GM10266 (cell line): ENCODE measurements at regions not wholly inside any gene's neighbourhood (a gene's known extent, or its start where the extent isn't known, plus 50 kb on each side); places are given as distances from the start of the nearest gene placed in this dataset.
A peak's percentile ranks its signal among the peaks of the same experiment; 100 is the strongest.

ENCODE experiments used
- DNase-seq: peaks from one replicate; pipeline ENCODE4 v3.0.0; 2012; ENCODE audit errors: extremely low spot score
- CTCF ChIP-seq: IDR thresholded peaks from 2 replicates; pipeline ENCODE4 v1.5.1; 2012; ENCODE audit warnings: mild to moderate bottlenecking, low read depth; ENCODE audit not compliant: control insufficient read depth, insufficient read depth; ENCODE audit errors: missing control alignments

- TF ChIP-seq CTCF = no peak
These were observed 291.9 kb downstream of the IGSF11 start for GRCh38 chr3:118742760-118743159.

GRCh38 chr3:118744186-118744585 is 290.5 kb downstream of the IGSF11 start:
- no peak for TF ChIP-seq CTCF
- DNase-seq = no peak

More at GRCh38 chr3:118742760-118743159, 291.9 kb downstream of the IGSF11 start:
- no peak for DNase-seq

- no peak for DNase-seq
- TF ChIP-seq CTCF = no peak
These were observed 280.0 kb downstream of the IGSF11 start for GRCh38 chr3:118754406-118755252.

- DNase-seq = no peak
- no peak for TF ChIP-seq CTCF
These were observed 279.3 kb downstream of the IGSF11 start for GRCh38 chr3:118755253-118755801.

GRCh38 chr3:118760585-118761290 is 273.9 kb downstream of the IGSF11 start:
- peak; percentile 33 for TF ChIP-seq CTCF
- DNase-seq = no peak

GRCh38 chr3:118761291-118761606 is 273.4 kb downstream of the IGSF11 start:
- DNase-seq = no peak
- TF ChIP-seq CTCF = no peak
